Neural progenitor cell (in vitro differentiated cells): ENCODE measurements at regions not wholly inside any gene's neighbourhood (a gene's known extent, or its start where the extent isn't known, plus 50 kb on each side); places are given as distances from the start of the nearest gene placed in this dataset.

Experiments
- CTCF ChIP-seq: fragments of 200-600 bp; sonication (generic); IDR thresholded peaks from 2 replicates; pipeline ENCODE4 v1.5.1; 2017; ENCODE audit warnings: antibody characterized with exemption, mild to moderate bottlenecking
- EZH2 ChIP-seq: fragments of 200-600 bp; sonication (generic); IDR thresholded peaks from 2 replicates; pipeline ENCODE4 v1.6.1; 2017; ENCODE audit warnings: antibody characterized with exemption, mild to moderate bottlenecking, moderate library complexity
- EZH2phosphoT487 ChIP-seq: fragments of 200-600 bp; sonication (generic); IDR thresholded peaks from 2 replicates; pipeline ENCODE4 v1.6.1; 2017; ENCODE audit warnings: antibody characterized with exemption

- no peak for TF ChIP-seq EZH2
- TF ChIP-seq CTCF = no peak
- TF ChIP-seq EZH2phosphoT487 = no peak
Measured at GRCh38 chr6:22019857-22020256, 277.0 kb downstream of the PRL start.
